ENCODE measurements at regions not wholly inside any gene's neighbourhood (a gene's known extent, or its start where the extent isn't known, plus 50 kb on each side); places are given as distances from the start of the nearest gene placed in this dataset.

GRCh38 chr4:162499478-162499877 is 335.7 kb upstream of the FSTL5 start:
- TF ChIP-seq CTCF (IDR thresholded peaks at IDR 0.05) = peak in 3 of 6 experiments; percentile 11 to 43 (median 14)
- no peak for TF ChIP-seq POLR2A (IDR thresholded peaks at IDR 0.05)

Measured in adrenal gland (tissue), 5 donors.